C1 segment of cervical spinal cord (tissue), 14 donors: ENCODE measurements at regions not wholly inside any gene's neighbourhood (a gene's known extent, or its start where the extent isn't known, plus 50 kb on each side); places are given as distances from the start of the nearest gene placed in this dataset.
"Not testable (repeated sequence)": the region's sequence is repeated elsewhere in the genome, so short reads cannot be mapped to it uniquely, and the experiment has no call there.

Experiments
- DNase-seq, 14 donors: peaks; one replicate each; lab custom pipeline; 2025; lab: John Stamatoyannopoulos, UW

DNA sequence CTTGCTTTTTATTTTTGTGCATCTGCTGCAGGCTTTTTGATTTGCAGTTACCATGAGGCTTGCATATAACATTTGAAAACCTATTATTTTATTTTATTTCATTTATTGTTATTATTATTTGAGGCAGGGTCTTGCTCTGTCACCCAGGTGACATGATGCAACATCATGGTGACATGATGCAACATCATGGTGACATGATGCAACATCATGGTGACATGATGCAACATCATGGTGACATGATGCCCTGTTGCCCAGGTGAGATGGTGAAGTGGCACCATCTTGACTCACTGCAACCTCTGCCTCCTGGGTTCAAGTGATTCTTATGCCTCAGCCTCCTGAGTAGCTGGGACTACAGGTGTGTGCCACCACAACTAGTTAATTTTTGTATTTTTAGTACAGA lies 244.5 kb upstream of the CTBP2 start:
- not testable (repeated sequence) for DNase-seq

DNA sequence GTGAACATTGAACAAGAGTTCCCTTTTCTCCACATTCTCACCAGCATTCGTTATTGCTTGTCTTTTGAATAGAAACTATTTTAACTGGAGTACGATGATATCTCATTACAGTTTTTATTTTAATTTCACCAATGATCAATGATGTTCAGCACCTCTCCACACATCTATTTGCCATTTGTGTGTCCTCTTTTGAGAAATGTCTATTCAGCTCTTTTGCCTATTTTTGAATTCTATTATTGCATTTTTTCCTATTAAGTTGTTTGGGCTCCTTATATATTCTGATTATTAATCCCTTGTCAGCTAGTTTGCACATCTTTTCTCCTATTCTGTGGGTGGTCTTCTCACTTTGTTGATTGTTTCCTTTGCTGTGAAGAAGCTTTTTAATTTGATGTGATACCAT lies 241.1 kb upstream of the CTBP2 start:
- no peak for DNase-seq

GRCh38 chr10:125399289-125399688 lies 238.9 kb upstream of the CTBP2 start:
- DNase-seq: no peak

DNA sequence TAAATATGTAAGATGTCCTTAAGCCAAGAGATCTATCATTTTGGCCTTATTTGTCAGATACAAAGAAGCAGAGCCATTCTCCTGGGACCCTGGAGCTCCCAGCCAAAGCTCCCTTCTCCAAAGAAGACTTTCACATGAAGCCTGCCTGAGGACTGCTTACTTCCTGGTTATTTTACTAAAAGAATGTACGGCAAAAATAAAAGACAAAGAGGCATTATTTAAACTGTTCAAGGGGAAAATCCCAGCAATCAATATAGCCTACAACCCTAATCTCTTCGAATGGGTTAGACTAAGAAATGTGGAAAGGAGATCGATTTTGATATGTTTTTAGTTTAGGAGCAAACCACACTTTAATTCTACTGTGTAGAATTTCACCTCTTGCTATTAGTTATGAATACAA lies 237.9 kb upstream of the CTBP2 start:
- DNase-seq: no peak

- no peak for DNase-seq
Observed at GRCh38 chr10:125397608-125398007, 237.2 kb upstream of the CTBP2 start.

GRCh38 chr10:125396676-125397075 lies 236.3 kb upstream of the CTBP2 start:
- no peak for DNase-seq

- no peak for DNase-seq
Observed at GRCh38 chr10:125392609-125393008, 232.2 kb upstream of the CTBP2 start.

- DNase-seq: no peak
Observed at GRCh38 chr10:125392154-125392553, 231.8 kb upstream of the CTBP2 start.

GRCh38 chr10:125389648-125390047 lies 229.3 kb upstream of the CTBP2 start:
- no peak for DNase-seq

DNA sequence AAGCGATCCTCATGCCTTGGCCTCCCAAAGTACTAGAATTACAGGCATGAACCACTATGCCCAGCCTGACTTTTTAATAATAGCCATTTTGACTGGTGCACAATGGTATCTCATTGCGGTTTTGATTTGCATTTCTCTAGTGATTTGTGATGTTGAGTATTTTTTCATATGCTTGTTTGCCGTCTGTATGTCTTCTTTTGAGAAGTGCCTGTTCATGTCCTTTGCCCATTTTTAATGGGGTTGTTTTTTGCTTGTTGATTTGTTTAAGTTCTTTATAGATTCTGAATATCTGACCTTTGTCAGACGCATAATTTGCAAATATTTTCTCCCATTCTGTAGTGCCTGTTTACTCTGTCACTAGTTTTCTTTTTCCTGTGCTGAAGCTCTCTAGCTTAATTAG lies 219.2 kb upstream of the CTBP2 start:
- no peak for DNase-seq

GRCh38 chr10:125377368-125377767 lies 217.0 kb upstream of the CTBP2 start:
- no peak for DNase-seq

GRCh38 chr10:125375210-125375609 lies 214.8 kb upstream of the CTBP2 start:
- DNase-seq: peak in 1 of 14 donors; percentile 54

DNA sequence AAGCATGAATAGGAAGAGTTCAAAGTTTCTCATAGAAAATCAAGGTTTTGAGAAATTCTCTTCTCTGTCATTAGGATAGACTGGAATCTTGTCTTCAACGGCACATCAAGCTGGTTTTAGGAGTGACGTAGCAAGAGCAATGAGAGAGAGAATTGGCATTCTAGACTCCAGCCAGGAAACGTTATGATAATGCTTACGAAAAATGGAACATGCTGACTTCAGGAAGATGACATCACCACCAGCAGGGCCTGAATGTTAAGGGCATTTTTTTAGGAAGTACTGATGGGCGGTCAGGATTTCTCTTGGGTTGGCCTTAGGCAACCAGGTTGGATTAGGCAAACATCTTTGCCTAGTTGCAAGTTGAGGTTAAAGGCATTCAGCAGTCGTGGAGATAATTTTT lies 213.2 kb upstream of the CTBP2 start:
- no peak for DNase-seq

- no peak for DNase-seq
Observed at GRCh38 chr10:125370578-125370977, 210.2 kb upstream of the CTBP2 start.

GRCh38 chr10:125369382-125370326 lies 209.3 kb upstream of the CTBP2 start:
- no peak for DNase-seq

- no peak for DNase-seq
Observed at GRCh38 chr10:125368146-125368545, 207.8 kb upstream of the CTBP2 start.

DNA sequence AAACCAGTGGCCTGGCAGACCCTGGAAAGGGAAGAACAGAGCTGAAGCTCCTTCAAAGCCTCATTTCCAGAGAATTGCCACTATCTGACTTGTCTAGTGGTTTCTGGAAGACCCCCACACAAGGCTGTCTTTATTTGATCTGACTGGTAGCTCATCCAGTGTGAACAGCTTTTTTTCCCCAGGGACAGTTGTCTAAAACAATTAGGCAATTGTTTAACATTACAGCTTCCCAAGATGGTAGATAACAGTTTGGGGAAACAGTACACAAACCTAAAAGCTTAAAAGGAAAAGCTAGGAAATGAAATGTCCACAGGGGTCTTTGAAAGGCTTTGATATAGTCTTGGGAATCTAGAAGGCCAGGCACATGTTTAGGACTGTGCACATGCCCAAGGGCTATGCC lies 203.4 kb upstream of the CTBP2 start:
- DNase-seq: no peak

- DNase-seq: no peak
Observed at GRCh38 chr10:125362950-125363349, 202.6 kb upstream of the CTBP2 start.

- no peak for DNase-seq
Observed at GRCh38 chr10:125359401-125359800, 199.0 kb upstream of the CTBP2 start.

- DNase-seq: no peak
Observed at GRCh38 chr10:125355657-125356056, 195.3 kb upstream of the CTBP2 start.

- DNase-seq: no peak
Observed at GRCh38 chr10:125350519-125350918, 190.2 kb upstream of the CTBP2 start.

DNA sequence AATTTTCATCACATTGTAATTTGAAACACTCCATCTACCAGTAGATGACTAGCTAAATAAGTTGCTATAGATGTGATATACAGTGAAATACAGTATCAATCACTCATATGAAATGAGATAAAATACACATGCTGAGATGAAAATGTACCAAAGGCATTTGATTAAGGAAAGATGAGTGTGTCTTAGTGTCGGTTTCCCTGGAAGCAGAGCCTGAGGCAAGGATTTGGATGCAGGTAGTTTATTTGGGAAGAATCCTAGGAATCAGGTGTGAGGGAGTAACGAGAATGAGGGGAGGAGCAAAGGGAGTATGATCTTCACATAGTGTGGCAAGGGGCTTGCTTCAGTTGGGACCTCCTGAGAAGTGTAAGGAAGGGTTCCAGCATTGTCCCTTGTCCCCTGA lies 188.2 kb upstream of the CTBP2 start:
- no peak for DNase-seq

DNA sequence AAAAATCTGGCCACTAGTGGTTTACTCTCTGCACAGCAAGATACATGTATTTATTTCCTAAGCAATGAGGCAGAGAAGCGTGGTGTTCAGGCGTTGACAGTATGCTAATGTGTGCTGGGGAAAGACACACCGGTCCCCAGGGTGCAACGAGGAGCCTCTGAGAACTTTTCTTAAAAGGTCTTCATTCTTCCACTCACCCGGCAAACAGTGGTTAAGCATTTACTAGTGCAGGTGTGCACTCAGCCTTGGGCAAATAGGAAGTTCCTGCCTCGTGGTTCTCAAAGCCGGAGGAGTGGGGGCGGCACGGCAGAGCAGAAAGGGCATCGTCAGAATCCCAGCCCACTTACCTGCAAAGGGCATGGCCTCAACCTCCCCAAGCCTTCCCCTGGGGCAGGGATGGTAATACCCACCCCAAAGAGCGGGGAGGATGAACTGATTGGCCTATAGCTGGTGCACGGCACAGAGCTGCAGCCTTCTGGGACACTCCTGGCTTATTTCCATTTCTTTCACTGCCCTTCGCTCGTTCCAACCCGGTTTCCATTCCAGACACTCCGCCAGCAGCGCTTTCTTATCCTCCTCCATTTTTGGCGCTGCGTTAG lies 184.3 kb upstream of the CTBP2 start:
- peak in 1 of 14 donors; percentile 59 for DNase-seq
